GM20000 (cell line): ENCODE measurements at regions not wholly inside any gene's neighbourhood (a gene's known extent, or its start where the extent isn't known, plus 50 kb on each side); places are given as distances from the start of the nearest gene placed in this dataset.

Experiments
- DNase-seq: peaks from one replicate; pipeline ENCODE4 v3.0.0; 2012; ENCODE audit warnings: low spot score
- TF ChIP-seq, protein P1 (sequence below): IDR thresholded peaks from 2 replicates; pipeline ENCODE4 v1.5.1; 2012; ENCODE audit warnings: mild to moderate bottlenecking, control low read depth; ENCODE audit errors: extremely low read depth, missing control alignments

DNA sequence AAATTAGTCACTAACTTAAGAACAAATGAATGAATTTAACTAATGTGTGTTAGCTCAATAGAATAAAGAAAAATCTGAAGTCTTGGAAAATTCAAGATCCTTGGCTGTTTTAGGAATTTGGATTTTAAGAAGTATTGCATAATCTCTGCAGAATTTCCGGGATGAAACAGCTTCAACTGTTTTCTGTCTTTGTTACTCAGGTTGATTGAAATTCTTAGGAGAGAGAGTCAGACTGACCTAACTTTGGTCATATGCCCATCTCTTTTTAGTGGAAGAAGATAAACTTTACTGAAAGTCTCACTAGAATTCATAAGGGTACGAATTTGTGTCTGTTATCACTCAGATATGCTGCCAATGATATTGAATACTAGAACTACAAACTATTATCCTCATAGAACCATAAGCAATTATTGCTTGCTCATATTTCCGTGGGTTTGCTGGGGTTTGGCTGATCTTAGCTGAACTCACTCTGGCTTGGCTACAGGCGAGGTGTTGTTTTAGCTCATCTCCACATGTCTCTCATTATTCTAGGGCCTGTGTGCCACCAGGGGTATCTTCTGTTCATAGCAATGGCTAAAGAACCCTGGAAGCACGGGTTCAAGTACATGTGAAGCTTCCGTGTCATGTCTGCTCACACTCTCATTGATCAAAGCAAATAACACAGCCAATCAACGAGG, 257.4 kb upstream of the NOVA1 start:
- no peak for DNase-seq
- TF ChIP-seq, protein P1, sequence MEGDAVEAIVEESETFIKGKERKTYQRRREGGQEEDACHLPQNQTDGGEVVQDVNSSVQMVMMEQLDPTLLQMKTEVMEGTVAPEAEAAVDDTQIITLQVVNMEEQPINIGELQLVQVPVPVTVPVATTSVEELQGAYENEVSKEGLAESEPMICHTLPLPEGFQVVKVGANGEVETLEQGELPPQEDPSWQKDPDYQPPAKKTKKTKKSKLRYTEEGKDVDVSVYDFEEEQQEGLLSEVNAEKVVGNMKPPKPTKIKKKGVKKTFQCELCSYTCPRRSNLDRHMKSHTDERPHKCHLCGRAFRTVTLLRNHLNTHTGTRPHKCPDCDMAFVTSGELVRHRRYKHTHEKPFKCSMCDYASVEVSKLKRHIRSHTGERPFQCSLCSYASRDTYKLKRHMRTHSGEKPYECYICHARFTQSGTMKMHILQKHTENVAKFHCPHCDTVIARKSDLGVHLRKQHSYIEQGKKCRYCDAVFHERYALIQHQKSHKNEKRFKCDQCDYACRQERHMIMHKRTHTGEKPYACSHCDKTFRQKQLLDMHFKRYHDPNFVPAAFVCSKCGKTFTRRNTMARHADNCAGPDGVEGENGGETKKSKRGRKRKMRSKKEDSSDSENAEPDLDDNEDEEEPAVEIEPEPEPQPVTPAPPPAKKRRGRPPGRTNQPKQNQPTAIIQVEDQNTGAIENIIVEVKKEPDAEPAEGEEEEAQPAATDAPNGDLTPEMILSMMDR = no peak

- TF ChIP-seq, protein P1 = no peak
Measured at GRCh38 chr14:26856876-26857518, 259.2 kb upstream of the NOVA1 start.

GRCh38 chr14:26859483-26859882, 261.6 kb upstream of the NOVA1 start:
- TF ChIP-seq, protein P1 = no peak
- DNase-seq = no peak

More at GRCh38 chr14:26856876-26857518, 259.2 kb upstream of the NOVA1 start:
- no peak for DNase-seq

GRCh38 chr14:26860111-26860510, 262.3 kb upstream of the NOVA1 start:
- DNase-seq = no peak
- TF ChIP-seq, protein P1 = no peak

GRCh38 chr14:26863736-26864135, 265.9 kb upstream of the NOVA1 start:
- TF ChIP-seq, protein P1 = no peak
- DNase-seq = no peak

- DNase-seq = no peak
- TF ChIP-seq, protein P1 = no peak
Measured at GRCh38 chr14:26866721-26867120, 268.9 kb upstream of the NOVA1 start.

DNA sequence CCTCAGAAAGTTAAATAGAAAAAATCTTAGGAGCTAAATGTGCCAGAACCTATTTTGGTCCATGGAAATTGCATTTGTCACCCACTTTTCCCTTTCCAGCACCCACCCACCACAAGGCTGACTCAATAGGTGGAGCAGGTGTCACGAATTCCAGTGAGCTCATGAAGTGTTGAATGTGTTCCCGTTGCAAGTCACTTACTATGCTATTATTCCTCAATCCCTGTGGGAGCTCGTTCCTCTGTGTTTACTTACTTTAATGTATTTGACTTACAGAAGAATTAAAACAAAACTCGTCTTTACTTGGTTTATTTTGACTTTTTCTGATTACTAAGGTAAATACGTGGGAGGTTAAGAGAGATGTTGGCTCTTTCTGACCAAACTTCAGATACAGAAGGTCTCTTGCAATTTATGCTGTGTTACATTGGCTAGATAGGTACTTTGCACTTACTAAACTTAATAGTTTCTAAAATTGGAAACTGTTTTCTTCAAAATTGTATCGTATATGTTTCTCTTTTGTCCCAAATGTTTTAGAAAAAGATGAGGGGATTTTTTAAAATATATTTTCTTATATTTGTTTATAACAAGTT, 269.4 kb upstream of the NOVA1 start:
- DNase-seq = no peak
- TF ChIP-seq, protein P1 = no peak
